H1 (cell line): ENCODE measurements at regions not wholly inside any gene's neighbourhood (a gene's known extent, or its start where the extent isn't known, plus 50 kb on each side); places are given as distances from the start of the nearest gene placed in this dataset.

Experiments
- CTCF ChIA-PET: fragments of 300-600 bp; sonication (Branson Sonifier 250); formaldehyde crosslinking; loops from one replicate; lab custom pipeline; 2021; ENCODE audit not compliant: partially characterized antibody; lab: Charles Lee
- POLR2A ChIA-PET: fragments of 300-600 bp; sonication (Branson Sonifier 250); formaldehyde crosslinking; loops from one replicate; lab custom pipeline; 2021; ENCODE audit warnings: inconsistent platforms; ENCODE audit not compliant: partially characterized antibody; lab: Charles Lee
- DNase-seq, 2 experiments: peaks; one replicate each; pipeline versions ENCODE4 v3.0.0 to v3.0.0-alpha.2; 2010 to 2022; ENCODE audit warnings: low spot score in 2 of 2, low read depth in 1 of 2, mixed read lengths in 1 of 2
- FAIRE-seq: peaks from 2 replicates; lab custom pipeline; 2011; peaks lifted over from hg19 to GRCh38; lab: Jason Lieb, UNC
- H2AFZ ChIP-seq: 2 replicates; pipeline ENCODE4 v1.8.1; 2012; ENCODE audit warnings: low read length, inconsistent platforms
- H2AK5ac ChIP-seq: 2 replicates; pipeline ENCODE4 v1.6.1; 2013; ENCODE audit warnings: low read depth, low read length
- H2BK120ac ChIP-seq: replicated peaks from 2 replicates; pipeline ENCODE3; 2013; ENCODE audit warnings: low read depth, low read length, inconsistent platforms
- H2BK12ac ChIP-seq: 2 replicates; pipeline ENCODE4 v1.6.1; 2013; ENCODE audit warnings: low read depth, low read length
- H2BK15ac ChIP-seq: 2 replicates; pipeline ENCODE4 v1.6.1; 2013; ENCODE audit warnings: low read length
- H2BK20ac ChIP-seq: 2 replicates; pipeline ENCODE4 v1.6.1; 2013; ENCODE audit warnings: low read length
- H2BK5ac ChIP-seq: 2 replicates; pipeline ENCODE4 v1.6.1; 2013; ENCODE audit warnings: low read depth, low read length
- H3K14ac ChIP-seq: 2 replicates; pipeline ENCODE4 v1.6.1; 2013; ENCODE audit warnings: inconsistent platforms; ENCODE audit not compliant: insufficient read length
- H3K18ac ChIP-seq: 2 replicates; pipeline ENCODE4 v1.6.1; 2013; ENCODE audit warnings: low read length; ENCODE audit errors: extremely low read depth
- H3K23ac ChIP-seq: 2 replicates; pipeline ENCODE4 v1.6.1; 2013; ENCODE audit warnings: inconsistent platforms; ENCODE audit not compliant: insufficient read length
- H3K23me2 ChIP-seq: 2 replicates; pipeline ENCODE4 v1.6.1; 2013; ENCODE audit warnings: low read depth, low read length
- H3K27ac ChIP-seq: 2 replicates; pipeline ENCODE4 v1.6.1; 2011; ENCODE audit warnings: low read depth, low read length, inconsistent platforms
- H3K27me3 ChIP-seq, 4 experiments: replicated peaks in 1 of 4; 1 replicate in 1 of 4; 2 replicates in 3 of 4; pipeline versions ENCODE4 v1.6.1 to v1.8.1; 2011 to 2013; ENCODE audit warnings: low read length in 3 of 4, mild to moderate bottlenecking in 3 of 4, inconsistent platforms in 2 of 4, mixed read lengths in 2 of 4, moderate library complexity in 1 of 4; ENCODE audit not compliant: control insufficient read depth in 3 of 4, insufficient read depth in 3 of 4; ENCODE audit errors: extremely low read depth in 1 of 4
- H3K36me3 ChIP-seq, 4 experiments: 2 replicates each; pipeline versions ENCODE4 v1.6.1 to v1.8.1; 2011 to 2013; ENCODE audit warnings: mild to moderate bottlenecking in 4 of 4, low read length in 3 of 4, moderate library complexity in 2 of 4, control low read depth in 1 of 4, inconsistent platforms in 1 of 4; ENCODE audit not compliant: insufficient read depth in 4 of 4, control insufficient read depth in 2 of 4
- H3K4ac ChIP-seq: replicated peaks from 2 replicates; pipeline ENCODE3; 2013; ENCODE audit warnings: low read length, low read depth, mixed read lengths, inconsistent platforms; ENCODE audit not compliant: insufficient read length
- H3K4me1 ChIP-seq, 4 experiments: replicated peaks in 1 of 4; 1 replicate in 1 of 4; 2 replicates in 3 of 4; pipeline versions ENCODE4 v1.6.1 to v1.8.1; 2011 to 2013; ENCODE audit warnings: low read length in 3 of 4, inconsistent platforms in 2 of 4, mixed read lengths in 1 of 4; ENCODE audit not compliant: insufficient read depth in 4 of 4, control insufficient read depth in 3 of 4
- H3K4me2 ChIP-seq, 2 experiments: 2 replicates each; pipeline versions ENCODE4 v1.6.1 to v1.8.1; 2011 to 2013; ENCODE audit warnings: low read depth in 2 of 2, low read length in 2 of 2, control low read depth in 1 of 2, inconsistent platforms in 1 of 2, mild to moderate bottlenecking in 1 of 2; ENCODE audit not compliant: insufficient read depth in 1 of 2
- H3K4me3 ChIP-seq, 4 experiments: fragments of 200-600, 300-600 bp in 1 of 4; sonication (generic), shearing (Covaris generic), sonication (Bioruptor Twin) in 1 of 4; 2 replicates each; pipeline versions ENCODE4 v1.5.1 to v1.8.1; 2011 to 2016; ENCODE audit warnings: low read length in 4 of 4, low read depth in 3 of 4, control low read depth in 2 of 4, inconsistent platforms in 2 of 4, mild to moderate bottlenecking in 2 of 4, mixed read lengths in 1 of 4, moderate library complexity in 1 of 4; ENCODE audit not compliant: insufficient read depth in 2 of 4; ENCODE audit errors: extremely low read depth in 1 of 4
- H3K56ac ChIP-seq: replicated peaks from 2 replicates; pipeline ENCODE3; 2013; ENCODE audit warnings: low read depth, mild to moderate bottlenecking, mixed read lengths, low read length, inconsistent platforms; ENCODE audit not compliant: insufficient read length
- H3K79me1 ChIP-seq: 2 replicates; pipeline ENCODE4 v1.6.1; 2013; ENCODE audit warnings: low read depth, low read length, control low read depth
- H3K79me2 ChIP-seq, 2 experiments: 2 replicates each; pipeline versions ENCODE4 v1.6.1 to v1.8.1; 2012 to 2013; ENCODE audit warnings: low read length in 2 of 2, mild to moderate bottlenecking in 2 of 2, inconsistent platforms in 1 of 2; ENCODE audit not compliant: insufficient read depth in 2 of 2, control insufficient read depth in 1 of 2
- H3K9ac ChIP-seq, 4 experiments: replicated peaks in 1 of 4; 1 replicate in 1 of 4; 2 replicates in 3 of 4; pipeline versions ENCODE4 v1.6.1 to v1.8.1; 2011 to 2013; ENCODE audit warnings: low read depth in 3 of 4, low read length in 3 of 4, control low read depth in 2 of 4, mild to moderate bottlenecking in 2 of 4, moderate library complexity in 2 of 4, inconsistent platforms in 1 of 4; ENCODE audit errors: extremely low read depth in 1 of 4
- H3K9me3 ChIP-seq, 2 experiments: 2 replicates each; pipeline versions ENCODE4 v1.6.1 to v1.8.1; 2012 to 2013; ENCODE audit warnings: mild to moderate bottlenecking in 2 of 2, moderate library complexity in 2 of 2, control low read depth in 1 of 2, inconsistent platforms in 1 of 2, low read depth in 1 of 2, low read length in 1 of 2, mixed read lengths in 1 of 2; ENCODE audit not compliant: insufficient read depth in 2 of 2
- H4K20me1 ChIP-seq, 2 experiments: replicated peaks in 1 of 2; 2 replicates each; pipeline versions ENCODE3 to v1.8.1; 2011 to 2013; ENCODE audit warnings: inconsistent platforms in 2 of 2, low read length in 2 of 2, mild to moderate bottlenecking in 1 of 2; ENCODE audit not compliant: insufficient read depth in 2 of 2, control insufficient read depth in 1 of 2
- H4K5ac ChIP-seq: 2 replicates; pipeline ENCODE4 v1.6.1; 2013; ENCODE audit warnings: low read length, low read depth, mixed read lengths, inconsistent platforms; ENCODE audit not compliant: insufficient read length
- H4K8ac ChIP-seq: 2 replicates; pipeline ENCODE4 v1.8.0; 2013; ENCODE audit warnings: mild to moderate bottlenecking, moderate library complexity, low read length, inconsistent platforms; ENCODE audit not compliant: insufficient read depth; ENCODE audit errors: extremely low read depth
- H4K91ac ChIP-seq: replicated peaks from 2 replicates; pipeline ENCODE3; 2013; ENCODE audit warnings: low read length, mixed read lengths, inconsistent platforms; ENCODE audit not compliant: insufficient read length
- BRCA1 ChIP-seq: IDR thresholded peaks from 2 replicates; pipeline ENCODE4 v1.6.1; 2012; ENCODE audit warnings: low read depth, low read length, improper control_type of control experiment
- CBX5 ChIP-seq: fragments of 300-800, 300-1000 bp; sonication (generic); IDR thresholded peaks from 2 replicates; pipeline ENCODE4 v1.7.1; 2016; ENCODE audit warnings: antibody characterized with exemption, low read length, low read depth
- CREB1 ChIP-seq: IDR thresholded peaks from 2 replicates; pipeline ENCODE4 v1.6.1; 2012; ENCODE audit warnings: inconsistent platforms
- CTBP2 ChIP-seq: IDR thresholded peaks from 2 replicates; pipeline ENCODE4 v1.7.0; 2011; ENCODE audit warnings: borderline replicate concordance, mild to moderate bottlenecking, moderate library complexity, mixed read lengths, low read length; ENCODE audit not compliant: insufficient read depth, insufficient read length
- FOSL1 ChIP-seq: IDR thresholded peaks from 2 replicates; pipeline ENCODE4 v1.6.1; 2011; ENCODE audit warnings: mild to moderate bottlenecking, low read depth, low read length, moderate library complexity; ENCODE audit not compliant: insufficient read depth
- GABPA ChIP-seq: IDR thresholded peaks from 2 replicates; pipeline ENCODE4 v1.6.1; 2011; ENCODE audit warnings: mild to moderate bottlenecking, low read length, moderate library complexity, borderline replicate concordance; ENCODE audit not compliant: insufficient read depth
- JUN ChIP-seq: IDR thresholded peaks from 2 replicates; pipeline ENCODE4 v1.6.1; 2011; ENCODE audit warnings: low read depth, mild to moderate bottlenecking, improper control_type of control experiment, low read length
- SIX5 ChIP-seq: IDR thresholded peaks from 2 replicates; pipeline ENCODE4 v1.6.1; 2011; ENCODE audit warnings: mild to moderate bottlenecking, low read depth, low read length
- TBP ChIP-seq: IDR thresholded peaks from 2 replicates; pipeline ENCODE4 v1.6.1; 2011; ENCODE audit warnings: low read depth, low read length, improper control_type of control experiment
- WGBS, 2 experiments: shearing (Covaris generic) in 1 of 2; methylation state at CpG; one replicate each; pipeline versions ENCODE4 v1.1.6 to v1.1.7; 2013 to 2015; ENCODE audit warnings: low lambda C conversion rate in 2 of 2, mixed read lengths in 2 of 2, inconsistent platforms in 1 of 2, low coverage in 1 of 2, missing lambda C conversion rate in 1 of 2; ENCODE audit not compliant: insufficient replicate concordance in 2 of 2, insufficient coverage in 1 of 2, insufficient read length in 1 of 2; ENCODE audit errors: extremely low coverage in 1 of 2, missing lambda C conversion rate in 1 of 2; 5-methylcytosine and 5-hydroxymethylcytosine counted together
- TF ChIP-seq, protein P1 (sequence below): IDR thresholded peaks from 2 replicates; pipeline ENCODE4 v1.6.1; 2012; ENCODE audit warnings: inconsistent platforms

GRCh38 chr4:189202869-189203271 lies 737.8 kb upstream of the FRG1 start:
- peak overlapping the region; percentile 88 for H2BK20ac ChIP-seq
- CTCF ChIA-PET: interaction anchor here (0.9 to 3.6 kb wide), 16 partner anchors 13 to 592 kb away, joined by 3 to 32 read pairs (median 8); no protein-coding TSS in a partner anchor
- no peak for FAIRE-seq

More at GRCh38 chr4:189202869-189203271, 737.8 kb upstream of the FRG1 start:
- Histone ChIP-seq H3K4me1 (peaks cover 0 to 2% (median 0%) of the 10 kb centered on the region in 4 experiments; a peak in 2 of 7 replicates), H2AFZ (no peak overlapping the region), H3K4me3 (no peak overlapping the region), H3K18ac (no peak overlapping the region), H3K4ac (no peak overlapping the region), H3K56ac (no peak overlapping the region), H2BK15ac (no peak overlapping the region), H3K23me2 (no peaks in the 10 kb centered on the region), H3K14ac (no peak overlapping the region), H3K36me3 (no peaks in the 10 kb centered on the region), H3K79me1 (no peaks in the 10 kb centered on the region), H2BK5ac (no peak overlapping the region), H4K8ac (no peak overlapping the region), H3K9me3 (no peaks in the 10 kb centered on the region), H4K91ac (no peak overlapping the region), H3K27ac (no peak overlapping the region), H4K5ac (no peak overlapping the region), H3K79me2 (no peaks in the 10 kb centered on the region), H2AK5ac (no peak overlapping the region), H3K27me3 (no peaks in the 10 kb centered on the region), H3K4me2 (no peak overlapping the region), H4K20me1 (no peaks in the 10 kb centered on the region), H2BK120ac (no peak overlapping the region), H3K9ac (no peak overlapping the region), H2BK12ac (no peak overlapping the region), H3K23ac (no peak overlapping the region)
- 89% methylated on average over 8 of the region's 8 CpGs; no CpG with 5 or more reads in 1 of the 2 experiments for WGBS, 2 experiments
- TF ChIP-seq JUN (no peak), FOSL1 (no peak), CBX5 (no peak), GABPA (no peak), TBP (no peak), SIX5 (no peak), BRCA1 (no peak), CREB1 (no peak), CTBP2 (no peak)
- TF ChIP-seq, protein P1, sequence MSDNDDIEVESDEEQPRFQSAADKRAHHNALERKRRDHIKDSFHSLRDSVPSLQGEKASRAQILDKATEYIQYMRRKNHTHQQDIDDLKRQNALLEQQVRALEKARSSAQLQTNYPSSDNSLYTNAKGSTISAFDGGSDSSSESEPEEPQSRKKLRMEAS: no peak
- no peak for DNase-seq
- POLR2A ChIA-PET: no interaction called here
